ENCODE measurements at regions not wholly inside any gene's neighbourhood (a gene's known extent, or its start where the extent isn't known, plus 50 kb on each side); places are given as distances from the start of the nearest gene placed in this dataset.

GRCh38 chr2:144198116-144198515 lies 321.8 kb downstream of the ZEB2 start:
- H3K27ac ChIP-seq (ENCODE audit: low read length), result no peak overlapping the region
- H3K36me3 ChIP-seq (ENCODE audit: low read depth, low read length), result no peaks in the 10 kb centered on the region
- ChIA-PET CTCF (interaction anchor here (0.6 kb wide), 1 partner anchor 1233 kb away, joined by 6 read pairs; no protein-coding TSS in a partner anchor), POLR2A (ENCODE audit: unreplicated experiment) (interaction anchor here (0.5 kb wide), 1 partner anchor 514 kb away, joined by 4 read pairs; no protein-coding TSS in a partner anchor)
- peak; percentile 44 for DNase-seq
- no peaks in the 10 kb centered on the region for H3F3A ChIP-seq (ENCODE audit: low read length, unreplicated experiment)
- no peaks in the 10 kb centered on the region for H3K79me2 ChIP-seq (ENCODE audit: low read length)
- H3K4me3 ChIP-seq (ENCODE audit: low read length), result no peak overlapping the region
- H3K9me3 ChIP-seq (ENCODE audit: low read length), result no peaks in the 10 kb centered on the region
- intact Hi-C loops (cut with micrococcal nuclease), result no loop called here
- BruUV-seq (replicated peaks), result no TSS peak
- no peak for ATAC-seq
- no peaks in the 10 kb centered on the region for H3K9me2 ChIP-seq (replicated peaks; ENCODE audit: low read length)
- H3K9ac ChIP-seq (ENCODE audit: low read length), result no peak overlapping the region
- H3K4me2 ChIP-seq (ENCODE audit: low read length), result no peak overlapping the region
- H3K27me3 ChIP-seq (ENCODE audit: low read length), result no peaks in the 10 kb centered on the region
- H4K20me1 ChIP-seq (ENCODE audit: low read length), result no peaks in the 10 kb centered on the region
- TF ChIP-seq CTCF (conservative IDR thresholded peaks at IDR 0.05; ENCODE audit: low read depth, low read length) (no peak), EZH2phosphoT487 (IDR thresholded peaks at IDR 0.05; ENCODE audit: borderline replicate concordance, low read length) (no peak), EZH2 (IDR thresholded peaks at IDR 0.05; ENCODE audit: low read length, unreplicated experiment) (no peak)
- H2AFZ ChIP-seq (ENCODE audit: low read length), result peak overlapping the region; percentile 30
- H3K4me1 ChIP-seq (ENCODE audit: insufficient read depth, low read length), result peaks cover 14% of the 10 kb centered on the region

- Histone ChIP-seq H4K20me1 (ENCODE audit: low read length) (no peaks in the 10 kb centered on the region), H3K36me3 (ENCODE audit: low read depth, low read length) (no peaks in the 10 kb centered on the region), H3K4me3 (ENCODE audit: low read length) (no peak overlapping the region), H3K27ac (ENCODE audit: low read length) (no peak overlapping the region), H3K4me2 (ENCODE audit: low read length) (no peak overlapping the region), H3K27me3 (ENCODE audit: low read length) (no peaks in the 10 kb centered on the region), H3K79me2 (ENCODE audit: low read length) (no peaks in the 10 kb centered on the region), H3F3A (ENCODE audit: low read length, unreplicated experiment) (no peaks in the 10 kb centered on the region), H3K9me2 (replicated peaks; ENCODE audit: low read length) (no peaks in the 10 kb centered on the region), H3K4me1 (ENCODE audit: insufficient read depth, low read length) (peaks cover 8% of the 10 kb centered on the region), H2AFZ (ENCODE audit: low read length) (no peak overlapping the region), H3K9me3 (ENCODE audit: low read length) (no peaks in the 10 kb centered on the region), H3K9ac (ENCODE audit: low read length) (no peak overlapping the region)
- ChIA-PET POLR2A (ENCODE audit: unreplicated experiment) (no interaction called here), CTCF (no interaction called here)
- DNase-seq (no peak), ATAC-seq (no peak)
- intact Hi-C loops (cut with micrococcal nuclease), result no loop called here
- no TSS peak for BruUV-seq (replicated peaks)
- TF ChIP-seq EZH2phosphoT487 (IDR thresholded peaks at IDR 0.05; ENCODE audit: borderline replicate concordance, low read length) (no peak), EZH2 (IDR thresholded peaks at IDR 0.05; ENCODE audit: low read length, unreplicated experiment) (no peak), CTCF (conservative IDR thresholded peaks at IDR 0.05; ENCODE audit: low read depth, low read length) (no peak)
Measured at GRCh38 chr2:144194326-144195071, 325.4 kb downstream of the ZEB2 start.

- no peak for DNase-seq
- Histone ChIP-seq H3K4me3 (ENCODE audit: low read length) (no peak overlapping the region), H3K9me3 (ENCODE audit: low read length) (no peaks in the 10 kb centered on the region), H2AFZ (ENCODE audit: low read length) (no peak overlapping the region), H4K20me1 (ENCODE audit: low read length) (no peaks in the 10 kb centered on the region), H3F3A (ENCODE audit: low read length, unreplicated experiment) (no peaks in the 10 kb centered on the region), H3K27ac (ENCODE audit: low read length) (no peak overlapping the region), H3K79me2 (ENCODE audit: low read length) (no peaks in the 10 kb centered on the region), H3K4me2 (ENCODE audit: low read length) (no peak overlapping the region), H3K36me3 (ENCODE audit: low read depth, low read length) (no peaks in the 10 kb centered on the region), H3K9ac (ENCODE audit: low read length) (no peak overlapping the region), H3K27me3 (ENCODE audit: low read length) (no peaks in the 10 kb centered on the region), H3K4me1 (ENCODE audit: insufficient read depth, low read length) (no peaks in the 10 kb centered on the region), H3K9me2 (replicated peaks; ENCODE audit: low read length) (no peaks in the 10 kb centered on the region)
- intact Hi-C loops (cut with micrococcal nuclease), result no loop called here
- TF ChIP-seq EZH2 (IDR thresholded peaks at IDR 0.05; ENCODE audit: low read length, unreplicated experiment) (no peak), EZH2phosphoT487 (IDR thresholded peaks at IDR 0.05; ENCODE audit: borderline replicate concordance, low read length) (no peak), CTCF (conservative IDR thresholded peaks at IDR 0.05; ENCODE audit: low read depth, low read length) (no peak)
- no TSS peak for BruUV-seq (replicated peaks)
- no peak for ATAC-seq
- CTCF ChIA-PET, result no interaction called here
- POLR2A ChIA-PET (ENCODE audit: unreplicated experiment), result no interaction called here
Measured at GRCh38 chr2:144190908-144191605, 328.9 kb downstream of the ZEB2 start.

All from PC-3 (cell line).